ENCODE measurements at regions not wholly inside any gene's neighbourhood (a gene's known extent, or its start where the extent isn't known, plus 50 kb on each side); places are given as distances from the start of the nearest gene placed in this dataset.
"Not testable (repeated sequence)": the region's sequence is repeated elsewhere in the genome, so short reads cannot be mapped to it uniquely, and the experiment has no call there.

GRCh38 chr9:65421486-65421885 lies 136.5 kb upstream of the FOXD4L5 start:
- H3K27me3 Mint-ChIP-seq (ENCODE audit: low read depth); H3K27ac Mint-ChIP-seq; H3K4me1 Mint-ChIP-seq; H3K36me3 Mint-ChIP-seq (ENCODE audit: low read depth); H3K4me3 Mint-ChIP-seq: not testable (repeated sequence)
- H3K9me3 Mint-ChIP-seq: peaks cover 56% of the 10 kb centered on the region

DNA sequence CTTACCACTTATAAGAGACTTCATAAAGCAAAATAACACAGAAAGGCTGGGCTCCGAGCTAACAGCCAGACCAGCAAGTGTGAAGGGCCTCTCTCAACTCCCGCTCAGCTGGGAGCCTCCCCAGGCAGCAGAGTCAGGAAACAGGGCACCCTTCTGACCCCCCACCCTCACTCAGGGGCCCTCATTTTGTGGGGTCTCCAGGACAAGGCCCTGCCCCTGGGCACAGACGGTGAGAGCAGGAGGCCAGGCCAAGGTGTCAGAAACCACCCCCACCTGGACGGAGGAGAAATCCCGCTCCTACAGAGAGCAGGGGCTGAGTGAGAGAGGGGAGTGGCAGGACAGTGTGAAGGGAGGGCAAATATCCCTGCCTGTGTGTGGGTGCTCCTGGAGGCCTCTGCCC lies 135.8 kb upstream of the FOXD4L5 start:
- no peak overlapping the region for H3K4me3 Mint-ChIP-seq
- TF ChIP-seq CTCF (IDR thresholded peaks at IDR 0.05; ENCODE audit: unreplicated experiment in 3 of 3): no peak
- H3K4me1 Mint-ChIP-seq: no peaks in the 10 kb centered on the region
- no peak overlapping the region for H3K27ac Mint-ChIP-seq
- H3K27me3 Mint-ChIP-seq (ENCODE audit: low read depth): no peaks in the 10 kb centered on the region
- peaks cover 54% of the 10 kb centered on the region for H3K9me3 Mint-ChIP-seq
- peaks cover 5% of the 10 kb centered on the region for H3K36me3 Mint-ChIP-seq (ENCODE audit: low read depth)

DNA sequence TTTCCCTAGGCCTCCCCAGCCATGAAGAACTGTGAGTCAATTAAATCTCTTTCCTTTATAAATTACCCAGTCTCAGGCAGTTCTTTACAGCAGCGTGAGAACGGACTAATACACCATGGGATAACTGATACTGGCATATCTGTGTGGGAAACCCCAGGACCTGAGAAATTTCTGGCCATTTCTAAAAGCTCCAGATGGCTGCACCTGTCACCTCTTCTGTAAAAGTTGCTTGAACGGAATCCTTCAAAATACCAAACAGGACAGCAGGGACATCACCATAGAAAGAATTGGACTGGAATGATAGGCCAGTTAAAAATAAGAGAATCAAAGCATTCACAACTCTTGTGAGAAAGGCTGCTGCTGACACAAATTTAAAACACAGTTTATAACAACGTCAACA lies 134.0 kb upstream of the FOXD4L5 start:
- not testable (repeated sequence) for H3K4me1 Mint-ChIP-seq

DNA sequence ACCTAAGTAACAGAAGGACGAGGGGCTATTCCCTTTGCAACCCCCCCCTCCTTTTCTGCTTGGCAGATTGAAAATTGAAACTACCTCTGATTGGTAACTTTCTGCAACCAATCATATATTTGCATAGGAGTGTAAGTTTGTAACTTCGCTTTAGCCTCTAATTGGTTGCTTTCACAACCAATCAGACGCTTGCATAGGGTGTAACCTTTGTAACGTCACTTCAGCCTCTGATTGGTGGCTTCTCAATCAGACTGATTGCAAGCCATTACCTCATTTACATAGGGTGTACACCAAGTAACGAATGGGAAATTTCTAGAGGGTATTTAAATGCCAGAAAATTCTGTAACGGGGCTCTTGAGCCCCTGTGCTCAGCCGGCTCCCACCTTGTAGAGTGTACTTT lies 131.9 kb upstream of the FOXD4L5 start:
- not testable (repeated sequence) for H3K27ac Mint-ChIP-seq; H3K4me3 Mint-ChIP-seq; H3K36me3 Mint-ChIP-seq (ENCODE audit: low read depth); H3K4me1 Mint-ChIP-seq; H3K27me3 Mint-ChIP-seq (ENCODE audit: low read depth)
- peaks cover 54% of the 10 kb centered on the region for H3K9me3 Mint-ChIP-seq

More for the DNA sequence above, 134.0 kb upstream of the FOXD4L5 start:
- H3K27ac Mint-ChIP-seq; H3K4me3 Mint-ChIP-seq; H3K27me3 Mint-ChIP-seq (ENCODE audit: low read depth); H3K36me3 Mint-ChIP-seq (ENCODE audit: low read depth): not testable (repeated sequence)
- peaks cover 58% of the 10 kb centered on the region for H3K9me3 Mint-ChIP-seq

- H3K4me1 Mint-ChIP-seq; H3K36me3 Mint-ChIP-seq (ENCODE audit: low read depth); H3K4me3 Mint-ChIP-seq; H3K27ac Mint-ChIP-seq; H3K27me3 Mint-ChIP-seq (ENCODE audit: low read depth): not testable (repeated sequence)
- H3K9me3 Mint-ChIP-seq: peaks cover 61% of the 10 kb centered on the region
Measured at GRCh38 chr9:65414249-65414648, 129.2 kb upstream of the FOXD4L5 start.

- not testable (repeated sequence) for H3K27me3 Mint-ChIP-seq (ENCODE audit: low read depth); H3K4me1 Mint-ChIP-seq; H3K4me3 Mint-ChIP-seq; H3K36me3 Mint-ChIP-seq (ENCODE audit: low read depth); H3K27ac Mint-ChIP-seq
- peaks cover 56% of the 10 kb centered on the region for H3K9me3 Mint-ChIP-seq
Measured at GRCh38 chr9:65413371-65413770, 128.4 kb upstream of the FOXD4L5 start.

DNA sequence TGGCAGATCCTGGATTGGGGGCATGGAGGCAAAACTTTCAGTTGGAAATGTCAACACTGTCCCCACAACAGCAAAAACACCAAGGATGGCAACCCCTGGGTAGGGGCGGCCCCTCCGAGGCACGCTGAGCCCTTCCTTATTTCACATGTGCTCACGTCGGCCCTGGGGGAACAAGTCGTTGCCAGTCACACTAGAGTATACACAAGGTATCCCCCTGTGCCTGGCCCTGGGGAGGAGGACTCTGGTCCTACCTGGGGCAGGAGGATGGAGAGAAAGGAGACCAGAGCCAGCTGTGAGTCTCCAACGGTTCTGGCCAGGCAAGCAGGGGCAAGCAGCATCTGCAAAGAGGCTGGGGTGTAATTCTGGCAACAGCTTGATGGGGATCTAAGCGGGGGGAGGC lies 126.9 kb upstream of the FOXD4L5 start:
- Mint-ChIP-seq H3K4me3 (no peak overlapping the region), H3K4me1 (no peaks in the 10 kb centered on the region), H3K36me3 (ENCODE audit: low read depth) (no peaks in the 10 kb centered on the region), H3K27me3 (ENCODE audit: low read depth) (no peaks in the 10 kb centered on the region), H3K9me3 (peaks cover 59% of the 10 kb centered on the region), H3K27ac (no peak overlapping the region)
- TF ChIP-seq CTCF (IDR thresholded peaks at IDR 0.05; ENCODE audit: unreplicated experiment in 3 of 3): no peak

DNA sequence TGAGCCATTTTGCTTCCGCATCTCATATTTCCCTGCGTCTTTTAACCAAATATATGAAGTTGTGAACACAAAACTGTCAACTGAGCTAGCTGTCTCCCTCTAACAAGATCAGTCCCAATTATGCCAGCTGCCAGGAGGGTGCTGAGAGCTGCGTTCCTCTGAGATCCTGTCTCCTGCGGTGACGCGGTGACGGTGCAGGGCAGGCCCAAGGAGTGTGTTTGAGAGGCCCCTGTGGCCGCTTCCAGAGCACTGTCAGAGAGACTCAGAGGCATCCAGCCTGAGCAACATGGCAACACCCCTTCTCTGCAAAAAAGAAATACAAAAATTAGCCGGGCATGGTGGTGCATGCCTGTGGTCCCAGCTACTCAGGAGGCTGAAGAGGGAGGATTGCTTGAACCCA lies 126.3 kb upstream of the FOXD4L5 start:
- no peak for TF ChIP-seq CTCF (IDR thresholded peaks at IDR 0.05; ENCODE audit: unreplicated experiment in 3 of 3)
- Mint-ChIP-seq H3K27me3 (ENCODE audit: low read depth) (no peaks in the 10 kb centered on the region), H3K36me3 (ENCODE audit: low read depth) (no peaks in the 10 kb centered on the region), H3K4me1 (no peaks in the 10 kb centered on the region), H3K27ac (no peak overlapping the region), H3K4me3 (no peak overlapping the region), H3K9me3 (peaks cover 60% of the 10 kb centered on the region)

DNA sequence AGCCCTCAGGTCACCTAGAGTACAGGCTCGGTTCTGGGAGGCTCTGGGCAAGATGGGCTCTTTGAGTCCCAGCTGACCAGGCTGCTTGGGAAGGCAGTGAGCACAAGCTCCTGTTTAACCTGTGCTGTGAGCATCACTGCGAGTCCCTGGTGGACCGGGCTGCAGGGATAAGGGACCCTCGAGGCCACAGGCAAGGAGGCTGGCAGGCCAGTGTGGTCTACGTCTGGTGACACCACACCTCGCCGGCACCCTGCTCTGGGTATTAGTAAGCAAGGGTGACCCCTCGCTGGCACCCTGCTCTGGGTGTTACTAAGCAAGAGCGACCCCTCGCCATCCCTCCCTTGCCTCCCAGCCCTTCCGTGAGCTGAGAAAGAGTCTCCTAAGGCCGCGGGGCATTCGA lies 125.9 kb upstream of the FOXD4L5 start:
- Mint-ChIP-seq H3K36me3 (ENCODE audit: low read depth) (no peaks in the 10 kb centered on the region), H3K27ac (no peak overlapping the region), H3K9me3 (peaks cover 64% of the 10 kb centered on the region), H3K4me3 (no peak overlapping the region), H3K27me3 (ENCODE audit: low read depth) (no peaks in the 10 kb centered on the region), H3K4me1 (no peaks in the 10 kb centered on the region)
- TF ChIP-seq CTCF (IDR thresholded peaks at IDR 0.05; ENCODE audit: unreplicated experiment in 3 of 3): no peak
